T-cell (primary cell): ENCODE measurements at regions not wholly inside any gene's neighbourhood (a gene's known extent, or its start where the extent isn't known, plus 50 kb on each side); places are given as distances from the start of the nearest gene placed in this dataset.

Experiments
- ATAC-seq, 4 experiments: fragments of 200-7000 bp in 3 of 4; fragments of 150-1000 bp in 1 of 4; cut with Tn5 transposase; replicated peaks in 1 of 4; 1 replicate in 3 of 4; 2 replicates in 1 of 4; pipeline ENCODE4 v1.10.0; 2021; ENCODE audit warnings: moderate library complexity in 3 of 4, mild to moderate bottlenecking in 2 of 4, moderate number of reproducible peaks in 1 of 4
- CTCF ChIA-PET, 2 donors: fragments of 300-600 bp; sonication (Branson Sonifier 250); formaldehyde crosslinking; loops; one replicate each; lab custom pipeline; 2022; ENCODE audit warnings: antibody characterized with exemption in 2 of 2; lab: Charles Lee
- POLR2A ChIA-PET, 2 donors: fragments of 300-600 bp; sonication (Branson Sonifier 250); formaldehyde crosslinking; loops; one replicate each; lab custom pipeline; 2022; ENCODE audit warnings: antibody characterized with exemption in 2 of 2; lab: Charles Lee
- DNase-seq, 35 experiments: peaks; one replicate each; pipeline versions ENCODE4 v3.0.0 to v3.0.0-alpha.2; 2013 to 2023
- H3K27ac ChIP-seq: one replicate; pipeline ENCODE4 v1.5.1; 2013; ENCODE audit warnings: low read length
- H3K27me3 ChIP-seq, 2 experiments: replicated peaks in 1 of 2; 1 replicate in 1 of 2; 2 replicates in 1 of 2; pipeline versions ENCODE4 v1.6.1 to v1.7.0; 2013; ENCODE audit warnings: low read length in 1 of 2, mixed read lengths in 1 of 2; ENCODE audit not compliant: control insufficient read depth in 2 of 2, insufficient read depth in 2 of 2; ENCODE audit errors: extremely low read depth in 1 of 2
- H3K36me3 ChIP-seq, 2 donors: 1 replicate in 1 of 2; 2 replicates in 1 of 2; pipeline versions ENCODE4 v1.6.1 to v1.7.0; 2013; ENCODE audit warnings: low read length in 1 of 2; ENCODE audit not compliant: control insufficient read depth in 2 of 2, insufficient read depth in 1 of 2; ENCODE audit errors: extremely low read depth in 1 of 2
- H3K4me1 ChIP-seq, 2 experiments: 1 replicate in 1 of 2; 2 replicates in 1 of 2; pipeline versions ENCODE4 v1.6.1 to v1.7.0; 2013; ENCODE audit warnings: low read length in 2 of 2, mixed read lengths in 1 of 2; ENCODE audit not compliant: insufficient read depth in 2 of 2, control insufficient read depth in 1 of 2; ENCODE audit errors: extremely low read depth in 1 of 2
- H3K4me3 ChIP-seq, 2 donors: 1 replicate in 1 of 2; 2 replicates in 1 of 2; pipeline versions ENCODE4 v1.5.1 to v1.7.0; 2013; ENCODE audit warnings: mild to moderate bottlenecking in 2 of 2, low read length in 1 of 2, moderate library complexity in 1 of 2; ENCODE audit not compliant: control insufficient read depth in 1 of 2; ENCODE audit errors: extremely low read depth in 1 of 2
- H3K9me3 ChIP-seq: 2 replicates; pipeline ENCODE4 v1.7.0; 2013
- H3K27ac Mint-ChIP-seq, 2 donors: one replicate each; pipeline ENCODE4 v1.8.0; 2020 to 2021; ENCODE audit warnings: mild to moderate bottlenecking in 2 of 2, mixed read lengths in 2 of 2
- H3K27me3 Mint-ChIP-seq, 2 donors: one replicate each; pipeline ENCODE4 v1.8.0; 2021 to 2022; ENCODE audit warnings: mixed read lengths in 2 of 2
- H3K36me3 Mint-ChIP-seq: one replicate; pipeline ENCODE4 v1.8.0; 2021; ENCODE audit warnings: mixed read lengths
- H3K4me1 Mint-ChIP-seq, 3 donors: one replicate each; pipeline ENCODE4 v1.8.0; 2020 to 2022; ENCODE audit warnings: mixed read lengths in 3 of 3, mild to moderate bottlenecking in 1 of 3
- H3K4me3 Mint-ChIP-seq, 3 donors: one replicate each; pipeline ENCODE4 v1.8.0; 2020 to 2022; ENCODE audit warnings: mild to moderate bottlenecking in 3 of 3, mixed read lengths in 3 of 3, moderate library complexity in 3 of 3
- H3K9me3 Mint-ChIP-seq, 3 donors: one replicate each; pipeline ENCODE4 v1.8.0; 2020 to 2022; ENCODE audit warnings: mixed read lengths in 3 of 3
- WGBS: methylation state at CpG from one replicate; pipeline ENCODE4 v1.1.5; 2013; ENCODE audit warnings: missing lambda C conversion rate; ENCODE audit not compliant: insufficient coverage; 5-methylcytosine and 5-hydroxymethylcytosine counted together

DNA sequence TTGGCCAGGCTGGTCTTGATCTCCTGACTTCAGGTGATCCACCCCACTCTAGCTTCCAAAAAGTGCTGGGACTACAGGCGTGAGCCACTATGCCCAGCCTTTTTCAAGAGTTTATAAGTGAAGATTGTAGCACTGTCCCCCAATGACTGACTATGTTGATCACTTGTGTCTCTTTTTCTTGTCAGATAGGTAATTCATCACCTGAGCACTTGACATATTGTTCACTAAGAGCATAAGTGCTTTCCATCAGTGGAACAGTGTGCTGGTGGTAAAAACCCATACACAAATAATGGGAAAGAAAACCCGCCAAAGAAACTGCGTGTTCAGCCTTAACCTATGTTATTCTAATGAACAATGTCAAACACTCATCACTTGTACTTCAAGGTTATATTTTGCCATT, 414.4 kb upstream of the CDH7 start:
- no peaks in the 10 kb centered on the region for H3K36me3 ChIP-seq
- ChIA-PET CTCF (no interaction called here), POLR2A (no interaction called here)
- ATAC-seq (no peak), DNase-seq (no peak)
- H3K27me3 ChIP-seq: no peaks in the 10 kb centered on the region
- Mint-ChIP-seq H3K9me3 (peaks cover 8 to 18% (median 15%) of the 10 kb centered on the region in 3 donors), H3K27ac (no peak overlapping the region), H3K27me3 (no peaks in the 10 kb centered on the region), H3K36me3 (no peaks in the 10 kb centered on the region), H3K4me3 (no peak overlapping the region), H3K4me1 (no peaks in the 10 kb centered on the region)
- H3K27ac ChIP-seq: no peak overlapping the region
- no peaks in the 10 kb centered on the region for H3K9me3 ChIP-seq
- WGBS: no CpG with 5 or more reads among the region's 3 CpGs
- no peaks in the 10 kb centered on the region for H3K4me1 ChIP-seq
- no peak overlapping the region for H3K4me3 ChIP-seq

DNA sequence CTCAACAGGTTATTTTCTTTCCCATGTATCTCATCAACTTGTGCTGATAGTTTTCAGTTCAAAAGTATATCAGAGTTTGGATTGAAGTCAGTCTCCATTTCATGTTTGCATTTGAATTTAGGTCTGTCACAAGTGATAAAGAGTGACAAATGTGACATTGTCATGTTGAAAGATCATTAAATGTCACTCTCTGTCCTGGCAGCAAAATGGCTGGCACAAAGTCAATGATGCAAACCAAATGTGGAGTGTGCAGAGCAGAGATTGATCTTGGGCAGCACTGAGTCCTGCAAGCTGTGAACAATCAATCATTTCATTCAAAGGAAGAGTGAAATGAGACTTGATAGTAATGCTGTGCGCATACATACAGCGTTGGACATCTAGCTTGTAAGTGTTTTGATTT, 421.8 kb upstream of the CDH7 start:
- no peak for ATAC-seq
- H3K27ac Mint-ChIP-seq: no peak overlapping the region
- H3K36me3 Mint-ChIP-seq: no peaks in the 10 kb centered on the region
- no CpG with 5 or more reads among the region's 2 CpGs for WGBS
- no peaks in the 10 kb centered on the region for H3K4me1 ChIP-seq
- CTCF ChIA-PET: no interaction called here
- H3K9me3 Mint-ChIP-seq: peaks cover 17 to 27% (median 23%) of the 10 kb centered on the region in 3 donors
- no peaks in the 10 kb centered on the region for H3K36me3 ChIP-seq
- POLR2A ChIA-PET: no interaction called here
- DNase-seq: no peak
- no peaks in the 10 kb centered on the region for H3K27me3 ChIP-seq
- no peak overlapping the region for H3K27ac ChIP-seq
- H3K27me3 Mint-ChIP-seq: no peaks in the 10 kb centered on the region
- no peak overlapping the region for H3K4me3 ChIP-seq
- H3K4me3 Mint-ChIP-seq: no peak overlapping the region
- no peaks in the 10 kb centered on the region for H3K9me3 ChIP-seq
- H3K4me1 Mint-ChIP-seq: no peaks in the 10 kb centered on the region

DNA sequence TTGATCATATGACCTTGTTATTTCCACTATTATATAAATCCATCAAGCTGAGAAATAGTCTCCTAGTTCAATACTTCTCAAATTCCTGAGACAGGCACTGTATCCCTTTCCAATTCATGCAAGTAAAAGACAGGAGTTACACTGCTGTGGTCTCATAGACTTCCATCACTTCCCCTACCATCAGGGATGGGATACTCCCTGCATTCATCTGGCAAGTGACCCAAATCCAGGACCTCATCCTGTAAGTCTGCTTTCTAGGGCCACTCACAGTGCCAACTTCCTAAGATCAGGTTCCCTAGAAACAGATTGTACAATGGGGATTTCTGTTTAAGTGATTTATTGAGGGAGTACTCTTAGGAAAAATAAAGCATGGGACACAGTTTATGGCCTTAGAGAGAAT, 424.0 kb upstream of the CDH7 start:
- Histone ChIP-seq H3K27ac (no peak overlapping the region), H3K4me3 (no peak overlapping the region), H3K27me3 (no peaks in the 10 kb centered on the region), H3K4me1 (no peaks in the 10 kb centered on the region), H3K9me3 (no peaks in the 10 kb centered on the region), H3K36me3 (no peaks in the 10 kb centered on the region)
- no peaks in the 10 kb centered on the region for H3K36me3 Mint-ChIP-seq
- no peaks in the 10 kb centered on the region for H3K4me1 Mint-ChIP-seq
- no peak overlapping the region for H3K27ac Mint-ChIP-seq
- H3K27me3 Mint-ChIP-seq: no peaks in the 10 kb centered on the region
- DNase-seq (no peak), ATAC-seq (no peak)
- POLR2A ChIA-PET: no interaction called here
- H3K4me3 Mint-ChIP-seq: no peak overlapping the region
- H3K9me3 Mint-ChIP-seq: peaks cover 15 to 21% (median 21%) of the 10 kb centered on the region in 3 donors
- CTCF ChIA-PET: no interaction called here

GRCh38 chr18:65322895-65323294, 427.9 kb upstream of the CDH7 start:
- Mint-ChIP-seq H3K4me3 (no peak overlapping the region), H3K4me1 (no peaks in the 10 kb centered on the region), H3K9me3 (peaks cover 10 to 16% (median 15%) of the 10 kb centered on the region in 3 donors), H3K27ac (no peak overlapping the region), H3K27me3 (no peaks in the 10 kb centered on the region), H3K36me3 (no peaks in the 10 kb centered on the region)
- H3K9me3 ChIP-seq: no peaks in the 10 kb centered on the region
- no CpG with 5 or more reads among the region's 3 CpGs for WGBS
- no peak overlapping the region for H3K27ac ChIP-seq
- CTCF ChIA-PET: no interaction called here
- ATAC-seq (no peak), DNase-seq (no peak)
- H3K27me3 ChIP-seq: no peaks in the 10 kb centered on the region
- no peaks in the 10 kb centered on the region for H3K4me1 ChIP-seq
- POLR2A ChIA-PET: no interaction called here
- H3K4me3 ChIP-seq: no peak overlapping the region
- no peaks in the 10 kb centered on the region for H3K36me3 ChIP-seq

- H3K27me3 ChIP-seq: no peaks in the 10 kb centered on the region
- ATAC-seq (no peak), DNase-seq (no peak)
- no peaks in the 10 kb centered on the region for H3K27me3 Mint-ChIP-seq
- no peak overlapping the region for H3K4me3 Mint-ChIP-seq
- no peak overlapping the region for H3K4me3 ChIP-seq
- H3K4me1 Mint-ChIP-seq: no peaks in the 10 kb centered on the region
- peaks cover 5 to 10% (median 7%) of the 10 kb centered on the region in 3 donors for H3K9me3 Mint-ChIP-seq
- no peak overlapping the region for H3K27ac ChIP-seq
- no peak overlapping the region for H3K27ac Mint-ChIP-seq
- no peaks in the 10 kb centered on the region for H3K4me1 ChIP-seq
- H3K36me3 Mint-ChIP-seq: no peaks in the 10 kb centered on the region
- H3K36me3 ChIP-seq: no peaks in the 10 kb centered on the region
- H3K9me3 ChIP-seq: no peaks in the 10 kb centered on the region
- WGBS: no CpG with 5 or more reads among the region's 4 CpGs
- CTCF ChIA-PET: no interaction called here
- POLR2A ChIA-PET: no interaction called here
Observed at GRCh38 chr18:65298422-65298821, 452.4 kb upstream of the CDH7 start.

DNA sequence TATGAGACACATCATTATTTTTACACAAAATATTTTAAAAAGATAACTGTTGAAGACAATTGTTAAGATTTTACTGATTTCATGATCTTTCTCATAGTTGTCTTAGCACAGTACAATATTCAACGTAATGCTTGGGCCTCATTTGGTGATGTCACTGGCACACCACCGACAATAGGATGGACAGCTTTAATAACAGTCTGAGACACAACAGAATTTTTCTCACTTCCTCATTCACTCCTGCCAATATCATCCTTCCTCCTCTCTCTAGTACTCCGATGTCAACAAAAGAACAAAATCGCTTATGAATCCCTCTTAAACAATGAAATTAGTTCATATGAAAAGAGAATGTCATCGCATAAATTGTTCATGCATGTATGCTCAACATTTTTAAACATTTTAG, 461.9 kb upstream of the CDH7 start:
- Histone ChIP-seq H3K36me3 (no peaks in the 10 kb centered on the region), H3K4me3 (no peak overlapping the region), H3K4me1 (no peaks in the 10 kb centered on the region), H3K27me3 (no peaks in the 10 kb centered on the region), H3K27ac (no peak overlapping the region), H3K9me3 (no peaks in the 10 kb centered on the region)
- DNase-seq (no peak), ATAC-seq (no peak)
- H3K36me3 Mint-ChIP-seq: no peaks in the 10 kb centered on the region
- no peak overlapping the region for H3K4me3 Mint-ChIP-seq
- POLR2A ChIA-PET: no interaction called here
- CTCF ChIA-PET: no interaction called here
- 81% methylated on average over 2 of the region's 5 CpGs for WGBS
- no peaks in the 10 kb centered on the region for H3K27me3 Mint-ChIP-seq
- H3K9me3 Mint-ChIP-seq: peaks cover 9 to 16% (median 16%) of the 10 kb centered on the region in 3 donors
- no peaks in the 10 kb centered on the region for H3K4me1 Mint-ChIP-seq
- H3K27ac Mint-ChIP-seq: no peak overlapping the region

DNA sequence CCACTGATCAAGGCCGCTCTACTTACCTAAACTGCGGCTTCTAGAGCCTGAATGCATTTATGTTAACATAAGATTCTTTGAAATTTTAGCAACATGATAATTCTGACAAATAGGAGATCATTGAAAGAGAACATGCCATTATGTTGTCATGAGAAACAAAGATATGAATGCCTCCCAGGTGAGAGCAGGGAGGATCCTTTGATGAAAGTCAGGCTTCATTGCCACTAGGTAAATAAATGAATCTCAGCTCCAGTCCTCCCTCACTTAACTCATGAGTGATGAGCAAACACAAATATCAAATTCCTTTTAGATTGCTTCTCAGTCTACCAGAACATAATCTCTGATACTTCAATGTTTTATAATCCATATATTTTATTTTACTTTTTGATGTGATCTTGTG, 463.2 kb upstream of the CDH7 start:
- H3K4me3 ChIP-seq: no peak overlapping the region
- Mint-ChIP-seq H3K27me3 (no peaks in the 10 kb centered on the region), H3K27ac (no peak overlapping the region), H3K4me3 (no peak overlapping the region), H3K36me3 (no peaks in the 10 kb centered on the region), H3K4me1 (no peaks in the 10 kb centered on the region), H3K9me3 (peaks cover 9 to 20% (median 15%) of the 10 kb centered on the region in 3 donors)
- WGBS: no CpG with 5 or more reads among the region's 2 CpGs
- H3K9me3 ChIP-seq: no peaks in the 10 kb centered on the region
- no peaks in the 10 kb centered on the region for H3K27me3 ChIP-seq
- ChIA-PET CTCF (no interaction called here), POLR2A (no interaction called here)
- DNase-seq (no peak), ATAC-seq (no peak)
- no peaks in the 10 kb centered on the region for H3K36me3 ChIP-seq
- no peak overlapping the region for H3K27ac ChIP-seq
- H3K4me1 ChIP-seq: no peaks in the 10 kb centered on the region
